MM.1S (cell line): ENCODE measurements at regions not wholly inside any gene's neighbourhood (a gene's known extent, or its start where the extent isn't known, plus 50 kb on each side); places are given as distances from the start of the nearest gene placed in this dataset.

ENCODE experiments used
- DNase-seq: peaks from one replicate; pipeline ENCODE4 v3.0.0-alpha.2; 2015
- H2AFZ ChIP-seq: fragments of 300-600 bp; sonication (generic); 2 replicates; pipeline ENCODE4 v1.6.0; 2016; ENCODE audit warnings: antibody characterized with exemption, low read length
- H3F3A ChIP-seq: fragments of 300-600 bp; sonication (generic); 2 replicates; pipeline ENCODE4 v1.6.1; 2016; ENCODE audit warnings: mild to moderate bottlenecking, antibody characterized with exemption, low read length, moderate library complexity, mixed read lengths; ENCODE audit not compliant: insufficient read depth
- H3K27ac ChIP-seq: fragments of 300-600 bp; sonication (generic); 2 replicates; pipeline ENCODE4 v1.5.1; 2016; ENCODE audit warnings: mild to moderate bottlenecking, low read length
- H3K27me3 ChIP-seq: fragments of 300-600 bp; sonication (generic); replicated peaks from 2 replicates; pipeline ENCODE4 v1.6.0; 2016; ENCODE audit warnings: low read length; ENCODE audit not compliant: insufficient read depth
- H3K36me3 ChIP-seq: fragments of 300-600 bp; sonication (generic); replicated peaks from 2 replicates; pipeline ENCODE4 v1.6.1; 2016; ENCODE audit warnings: mild to moderate bottlenecking, low read length, mixed read lengths; ENCODE audit not compliant: insufficient read depth
- H3K4me1 ChIP-seq: fragments of 300-600 bp; sonication (generic); 2 replicates; pipeline ENCODE4 v1.6.1; 2016; ENCODE audit warnings: low read length, mixed read lengths
- H3K4me2 ChIP-seq: fragments of 300-600 bp; sonication (generic); 2 replicates; pipeline ENCODE4 v1.6.0; 2016; ENCODE audit warnings: low read depth, low read length
- H3K4me3 ChIP-seq: fragments of 300-600 bp; sonication (generic); 2 replicates; pipeline ENCODE4 v1.5.1; 2016; ENCODE audit warnings: low read length, mixed read lengths
- H3K79me2 ChIP-seq: fragments of 300-600 bp; sonication (generic); 2 replicates; pipeline ENCODE4 v1.6.1; 2016; ENCODE audit warnings: mixed run types, low read length, mixed read lengths
- H3K9ac ChIP-seq: fragments of 300-600 bp; sonication (generic); 2 replicates; pipeline ENCODE4 v1.6.1; 2016; ENCODE audit warnings: low read length, mixed read lengths
- H3K9me2 ChIP-seq: fragments of 300-600 bp; sonication (generic); replicated peaks from 2 replicates; pipeline ENCODE4 v1.6.1; 2016; ENCODE audit warnings: mild to moderate bottlenecking, low read length, mixed read lengths; ENCODE audit not compliant: insufficient read depth
- H3K9me3 ChIP-seq: fragments of 300-600 bp; sonication (generic); replicated peaks from 2 replicates; pipeline ENCODE4 v1.6.1; 2016; ENCODE audit warnings: mild to moderate bottlenecking, low read length, mixed read lengths; ENCODE audit not compliant: insufficient read depth
- H4K20me1 ChIP-seq: fragments of 300-600 bp; sonication (generic); 2 replicates; pipeline ENCODE4 v1.6.1; 2016; ENCODE audit warnings: mild to moderate bottlenecking, low read length, moderate library complexity, mixed read lengths; ENCODE audit not compliant: insufficient read depth
- EZH2 ChIP-seq: fragments of 300-600 bp; sonication (generic); optimal IDR thresholded peaks from 2 replicates; pipeline ENCODE3; 2017; ENCODE audit warnings: low read depth, mild to moderate bottlenecking, antibody characterized with exemption, low read length, mixed read lengths
- EZH2phosphoT487 ChIP-seq: fragments of 300-600 bp; sonication (generic); IDR thresholded peaks from 2 replicates; pipeline ENCODE4 v1.6.1; 2018; ENCODE audit warnings: antibody characterized with exemption, low read length
- TF ChIP-seq, protein P1 (sequence below): fragments of 300-600 bp; sonication (generic); IDR thresholded peaks from 2 replicates; pipeline ENCODE4 v1.5.1; 2016; ENCODE audit warnings: antibody characterized with exemption, low read length, mixed read lengths

DNA sequence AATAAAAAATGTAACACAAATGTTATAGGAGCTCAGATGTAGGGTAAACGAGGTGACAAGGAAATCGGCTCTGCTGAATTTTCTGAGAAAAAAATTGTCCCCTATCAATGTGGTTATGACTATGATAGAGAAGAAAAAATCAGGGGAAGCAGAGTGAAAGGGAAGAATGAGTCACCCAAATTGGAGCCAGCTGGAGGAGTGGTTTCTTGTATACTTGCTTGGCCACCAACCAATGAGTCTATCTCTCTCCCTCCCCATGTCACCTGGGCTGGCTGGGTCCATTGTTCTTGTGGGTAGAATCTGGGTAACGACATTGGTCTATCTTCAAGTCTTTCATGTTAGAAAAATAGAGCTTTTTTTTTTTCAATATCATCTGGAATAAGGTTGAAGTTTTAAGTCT lies 196.6 kb upstream of the FLRT2 start:
- no peaks in the 10 kb centered on the region for H3K9me2 ChIP-seq
- no peaks in the 10 kb centered on the region for H4K20me1 ChIP-seq
- H3K4me1 ChIP-seq: no peaks in the 10 kb centered on the region
- H3K27ac ChIP-seq: no peak overlapping the region
- H3K4me2 ChIP-seq: no peak overlapping the region
- no peak for DNase-seq
- no peaks in the 10 kb centered on the region for H3F3A ChIP-seq
- H2AFZ ChIP-seq: no peak overlapping the region
- H3K9me3 ChIP-seq: no peaks in the 10 kb centered on the region
- TF ChIP-seq, protein P1, sequence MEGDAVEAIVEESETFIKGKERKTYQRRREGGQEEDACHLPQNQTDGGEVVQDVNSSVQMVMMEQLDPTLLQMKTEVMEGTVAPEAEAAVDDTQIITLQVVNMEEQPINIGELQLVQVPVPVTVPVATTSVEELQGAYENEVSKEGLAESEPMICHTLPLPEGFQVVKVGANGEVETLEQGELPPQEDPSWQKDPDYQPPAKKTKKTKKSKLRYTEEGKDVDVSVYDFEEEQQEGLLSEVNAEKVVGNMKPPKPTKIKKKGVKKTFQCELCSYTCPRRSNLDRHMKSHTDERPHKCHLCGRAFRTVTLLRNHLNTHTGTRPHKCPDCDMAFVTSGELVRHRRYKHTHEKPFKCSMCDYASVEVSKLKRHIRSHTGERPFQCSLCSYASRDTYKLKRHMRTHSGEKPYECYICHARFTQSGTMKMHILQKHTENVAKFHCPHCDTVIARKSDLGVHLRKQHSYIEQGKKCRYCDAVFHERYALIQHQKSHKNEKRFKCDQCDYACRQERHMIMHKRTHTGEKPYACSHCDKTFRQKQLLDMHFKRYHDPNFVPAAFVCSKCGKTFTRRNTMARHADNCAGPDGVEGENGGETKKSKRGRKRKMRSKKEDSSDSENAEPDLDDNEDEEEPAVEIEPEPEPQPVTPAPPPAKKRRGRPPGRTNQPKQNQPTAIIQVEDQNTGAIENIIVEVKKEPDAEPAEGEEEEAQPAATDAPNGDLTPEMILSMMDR: no peak
- no peak for TF ChIP-seq EZH2phosphoT487
- no peak for TF ChIP-seq EZH2
- no peaks in the 10 kb centered on the region for H3K36me3 ChIP-seq
- H3K27me3 ChIP-seq: no peaks in the 10 kb centered on the region
- H3K79me2 ChIP-seq: no peaks in the 10 kb centered on the region
- H3K9ac ChIP-seq: no peak overlapping the region
- no peak overlapping the region for H3K4me3 ChIP-seq

GRCh38 chr14:85333841-85334240 lies 196.1 kb upstream of the FLRT2 start:
- Histone ChIP-seq H3K79me2 (no peaks in the 10 kb centered on the region), H3F3A (no peaks in the 10 kb centered on the region), H3K27ac (no peak overlapping the region), H3K9me2 (no peaks in the 10 kb centered on the region), H3K4me2 (no peak overlapping the region), H3K9me3 (no peaks in the 10 kb centered on the region), H4K20me1 (no peaks in the 10 kb centered on the region), H3K27me3 (no peaks in the 10 kb centered on the region), H2AFZ (no peak overlapping the region), H3K4me1 (no peaks in the 10 kb centered on the region), H3K9ac (no peak overlapping the region), H3K36me3 (no peaks in the 10 kb centered on the region), H3K4me3 (no peak overlapping the region)
- no peak for DNase-seq
- TF ChIP-seq, protein P1: no peak
- TF ChIP-seq EZH2 (no peak), EZH2phosphoT487 (no peak)

GRCh38 chr14:85334316-85334715 lies 195.6 kb upstream of the FLRT2 start:
- H3K79me2 ChIP-seq: no peaks in the 10 kb centered on the region
- H3K9me2 ChIP-seq: no peaks in the 10 kb centered on the region
- no peak overlapping the region for H2AFZ ChIP-seq
- H3K27ac ChIP-seq: no peak overlapping the region
- no peak overlapping the region for H3K4me3 ChIP-seq
- no peaks in the 10 kb centered on the region for H3F3A ChIP-seq
- H4K20me1 ChIP-seq: no peaks in the 10 kb centered on the region
- no peak for DNase-seq
- H3K4me2 ChIP-seq: no peak overlapping the region
- H3K4me1 ChIP-seq: no peaks in the 10 kb centered on the region
- H3K36me3 ChIP-seq: no peaks in the 10 kb centered on the region
- no peaks in the 10 kb centered on the region for H3K27me3 ChIP-seq
- H3K9me3 ChIP-seq: no peaks in the 10 kb centered on the region
- TF ChIP-seq EZH2phosphoT487 (no peak), EZH2 (no peak)
- TF ChIP-seq, protein P1: no peak
- H3K9ac ChIP-seq: no peak overlapping the region
